ENCODE measurements at regions not wholly inside any gene's neighbourhood (a gene's known extent, or its start where the extent isn't known, plus 50 kb on each side); places are given as distances from the start of the nearest gene placed in this dataset.
"Not testable (repeated sequence)": the region's sequence is repeated elsewhere in the genome, so short reads cannot be mapped to it uniquely, and the experiment has no call there.

- H3K27ac ChIP-seq: no peak overlapping the region
- H3K9me3 ChIP-seq: peaks cover 3% of the 10 kb centered on the region
- H3K36me3 ChIP-seq: no peaks in the 10 kb centered on the region
- H3K4me1 ChIP-seq (ENCODE audit: control insufficient read depth in 1 of 2, insufficient read depth in 1 of 2, low read depth in 1 of 2, low read length in 1 of 2): no peaks in the 10 kb centered on the region
- H3K27me3 ChIP-seq: no peaks in the 10 kb centered on the region
- no peak overlapping the region for H3K4me3 ChIP-seq (ENCODE audit: low read depth in 1 of 2, low read length in 1 of 2)
- TF ChIP-seq CTCF (IDR thresholded peaks at IDR 0.05): no peak
These were observed 129.6 kb downstream of the ATP6V0E2 start for GRCh38 chr7:150003304-150003810.

- not testable (repeated sequence) for H3K4me3 ChIP-seq (ENCODE audit: low read depth in 1 of 2, low read length in 1 of 2); H3K27me3 ChIP-seq; H3K36me3 ChIP-seq; H3K27ac ChIP-seq; H3K9me3 ChIP-seq; H3K4me1 ChIP-seq (ENCODE audit: control insufficient read depth in 1 of 2, insufficient read depth in 1 of 2, low read depth in 1 of 2, low read length in 1 of 2)
These were observed 130.2 kb downstream of the ATP6V0E2 start for GRCh38 chr7:150003973-150004372.

- H3K9me3 ChIP-seq; H3K36me3 ChIP-seq; H3K27me3 ChIP-seq; H3K4me1 ChIP-seq (ENCODE audit: control insufficient read depth in 1 of 2, insufficient read depth in 1 of 2, low read depth in 1 of 2, low read length in 1 of 2); H3K4me3 ChIP-seq (ENCODE audit: low read depth in 1 of 2, low read length in 1 of 2); H3K27ac ChIP-seq: not testable (repeated sequence)
These were observed 131.1 kb downstream of the ATP6V0E2 start for GRCh38 chr7:150004843-150005242.

GRCh38 chr7:150009620-150010303, 136.0 kb downstream of the ATP6V0E2 start:
- H3K9me3 ChIP-seq; H3K27ac ChIP-seq; H3K4me1 ChIP-seq (ENCODE audit: control insufficient read depth in 1 of 2, insufficient read depth in 1 of 2, low read depth in 1 of 2, low read length in 1 of 2); H3K27me3 ChIP-seq; H3K36me3 ChIP-seq; H3K4me3 ChIP-seq (ENCODE audit: low read depth in 1 of 2, low read length in 1 of 2): not testable (repeated sequence)

- H3K4me3 ChIP-seq (ENCODE audit: low read depth in 1 of 2, low read length in 1 of 2); H3K9me3 ChIP-seq; H3K4me1 ChIP-seq (ENCODE audit: control insufficient read depth in 1 of 2, insufficient read depth in 1 of 2, low read depth in 1 of 2, low read length in 1 of 2); H3K36me3 ChIP-seq; H3K27me3 ChIP-seq; H3K27ac ChIP-seq: not testable (repeated sequence)
These were observed 143.0 kb downstream of the ATP6V0E2 start for GRCh38 chr7:150016651-150017189.

- not testable (repeated sequence) for H3K27me3 ChIP-seq; H3K36me3 ChIP-seq; H3K9me3 ChIP-seq; H3K27ac ChIP-seq; H3K4me1 ChIP-seq (ENCODE audit: control insufficient read depth in 1 of 2, insufficient read depth in 1 of 2, low read depth in 1 of 2, low read length in 1 of 2); H3K4me3 ChIP-seq (ENCODE audit: low read depth in 1 of 2, low read length in 1 of 2)
These were observed 146.4 kb downstream of the ATP6V0E2 start for GRCh38 chr7:150020210-150020609.

GRCh38 chr7:150024550-150025490, 151.1 kb downstream of the ATP6V0E2 start:
- H3K27ac ChIP-seq; H3K27me3 ChIP-seq; H3K9me3 ChIP-seq; H3K36me3 ChIP-seq; H3K4me1 ChIP-seq (ENCODE audit: control insufficient read depth in 1 of 2, insufficient read depth in 1 of 2, low read depth in 1 of 2, low read length in 1 of 2); H3K4me3 ChIP-seq (ENCODE audit: low read depth in 1 of 2, low read length in 1 of 2): not testable (repeated sequence)

- not testable (repeated sequence) for H3K27me3 ChIP-seq; H3K4me1 ChIP-seq (ENCODE audit: control insufficient read depth in 1 of 2, insufficient read depth in 1 of 2, low read depth in 1 of 2, low read length in 1 of 2); H3K36me3 ChIP-seq; H3K9me3 ChIP-seq; H3K4me3 ChIP-seq (ENCODE audit: low read depth in 1 of 2, low read length in 1 of 2); H3K27ac ChIP-seq
These were observed 152.0 kb downstream of the ATP6V0E2 start for GRCh38 chr7:150025802-150026201.

- not testable (repeated sequence) for H3K36me3 ChIP-seq; H3K4me3 ChIP-seq (ENCODE audit: low read depth in 1 of 2, low read length in 1 of 2); H3K4me1 ChIP-seq (ENCODE audit: control insufficient read depth in 1 of 2, insufficient read depth in 1 of 2, low read depth in 1 of 2, low read length in 1 of 2); H3K9me3 ChIP-seq; H3K27ac ChIP-seq; H3K27me3 ChIP-seq
These were observed 154.7 kb downstream of the ATP6V0E2 start for GRCh38 chr7:150028344-150029012.

GRCh38 chr7:150029013-150029389, 155.2 kb downstream of the ATP6V0E2 start:
- not testable (repeated sequence) for H3K9me3 ChIP-seq; H3K4me3 ChIP-seq (ENCODE audit: low read depth in 1 of 2, low read length in 1 of 2); H3K36me3 ChIP-seq; H3K4me1 ChIP-seq (ENCODE audit: control insufficient read depth in 1 of 2, insufficient read depth in 1 of 2, low read depth in 1 of 2, low read length in 1 of 2); H3K27me3 ChIP-seq; H3K27ac ChIP-seq

- not testable (repeated sequence) for H3K27me3 ChIP-seq; H3K4me3 ChIP-seq (ENCODE audit: low read depth in 1 of 2, low read length in 1 of 2); H3K27ac ChIP-seq; H3K36me3 ChIP-seq; H3K4me1 ChIP-seq (ENCODE audit: control insufficient read depth in 1 of 2, insufficient read depth in 1 of 2, low read depth in 1 of 2, low read length in 1 of 2); H3K9me3 ChIP-seq
These were observed 158.0 kb downstream of the ATP6V0E2 start for GRCh38 chr7:150031733-150032132.

- not testable (repeated sequence) for H3K36me3 ChIP-seq; H3K27me3 ChIP-seq; H3K4me3 ChIP-seq (ENCODE audit: low read depth in 1 of 2, low read length in 1 of 2); H3K9me3 ChIP-seq; H3K27ac ChIP-seq; H3K4me1 ChIP-seq (ENCODE audit: control insufficient read depth in 1 of 2, insufficient read depth in 1 of 2, low read depth in 1 of 2, low read length in 1 of 2)
These were observed 159.9 kb downstream of the ATP6V0E2 start for GRCh38 chr7:150033711-150034110.
